SK-N-SH (cell line): ENCODE measurements at regions not wholly inside any gene's neighbourhood (a gene's known extent, or its start where the extent isn't known, plus 50 kb on each side); places are given as distances from the start of the nearest gene placed in this dataset.

Experiments
- CTCF ChIA-PET: fragments of 300-600, 350-600 bp; formaldehyde crosslinking; extraction: SDS; loops from one replicate; lab custom pipeline; 2021; lab: Yijun Ruan, JAX
- POLR2A ChIA-PET: fragments of 350-600 bp; sonication (Branson Sonifier 250); formaldehyde crosslinking; extraction: SDS; loops from one replicate; lab custom pipeline; 2020; ENCODE audit warnings: antibody characterized with exemption, inconsistent platforms; lab: Yijun Ruan, JAX
- DNase-seq: peaks from one replicate; pipeline ENCODE4 v3.0.0; 2012
- H2AFZ ChIP-seq: fragments of 200-600 bp; sonication (generic); 2 replicates; pipeline ENCODE4 v1.8.1; 2016; ENCODE audit warnings: antibody characterized with exemption, mild to moderate bottlenecking, low read depth
- H3F3A ChIP-seq: fragments of 200-600 bp; sonication (generic); replicated peaks from 2 replicates; pipeline ENCODE3; 2016; ENCODE audit warnings: antibody characterized with exemption, mild to moderate bottlenecking; ENCODE audit not compliant: insufficient read depth
- H3K27ac ChIP-seq, 2 experiments: fragments of 200-500 bp in 1 of 2; fragments of 200-600 bp in 1 of 2; sonication (Bioruptor generic) in 1 of 2; sonication (generic), shearing (Covaris generic) in 1 of 2; 2 replicates each; pipeline versions ENCODE4 v1.5.1 to v1.6.1; 2014 to 2016; ENCODE audit warnings: low read depth in 2 of 2, inconsistent platforms in 1 of 2, low read length in 1 of 2, mild to moderate bottlenecking in 1 of 2, mixed read lengths in 1 of 2
- H3K27me3 ChIP-seq: fragments of 200-600 bp; sonication (generic), shearing (Covaris generic); 2 replicates; pipeline ENCODE4 v1.6.1; 2016; ENCODE audit warnings: mixed run types; ENCODE audit not compliant: insufficient read depth
- H3K36me3 ChIP-seq, 2 experiments: fragments of 200-500 bp in 1 of 2; fragments of 200-600 bp in 1 of 2; sonication (Bioruptor generic) in 1 of 2; sonication (generic) in 1 of 2; replicated peaks in 1 of 2; 2 replicates each; pipeline versions ENCODE3 to v1.5.1; 2014 to 2016; ENCODE audit warnings: low read length in 1 of 2, mild to moderate bottlenecking in 1 of 2; ENCODE audit not compliant: insufficient read depth in 2 of 2, control insufficient read depth in 1 of 2
- H3K4me1 ChIP-seq, 2 experiments: fragments of 200-500 bp in 1 of 2; fragments of 200-600 bp in 1 of 2; sonication (Bioruptor generic) in 1 of 2; sonication (generic), shearing (Covaris generic) in 1 of 2; 2 replicates each; pipeline versions ENCODE4 v1.5.1 to v1.6.1; 2014 to 2016; ENCODE audit warnings: low read depth in 1 of 2, low read length in 1 of 2, mixed run types in 1 of 2; ENCODE audit not compliant: insufficient read depth in 2 of 2, control insufficient read depth in 1 of 2
- H3K4me2 ChIP-seq: fragments of 200-600 bp; sonication (generic), shearing (Covaris generic); 2 replicates; pipeline ENCODE4 v1.6.1; 2017; ENCODE audit warnings: mixed run types
- H3K4me3 ChIP-seq, 2 experiments: fragments of 200-500 bp in 1 of 2; fragments of 200-600 bp in 1 of 2; sonication (Bioruptor generic) in 1 of 2; sonication (generic), shearing (Covaris generic) in 1 of 2; 2 replicates each; pipeline versions ENCODE4 v1.5.1 to v1.8.1; 2014 to 2016; ENCODE audit warnings: low read depth in 2 of 2, inconsistent platforms in 1 of 2, low read length in 1 of 2, mild to moderate bottlenecking in 1 of 2, mixed read lengths in 1 of 2, moderate library complexity in 1 of 2
- H3K79me2 ChIP-seq: fragments of 200-600 bp; sonication (generic); 2 replicates; pipeline ENCODE4 v1.8.1; 2017; ENCODE audit warnings: mild to moderate bottlenecking; ENCODE audit not compliant: insufficient read depth
- H3K9ac ChIP-seq: fragments of 200-600 bp; sonication (generic); 2 replicates; pipeline ENCODE4 v1.6.1; 2017; ENCODE audit warnings: mixed run types
- H3K9me2 ChIP-seq: fragments of 200-600 bp; sonication (generic); 2 replicates; pipeline ENCODE4 v1.6.1; 2017; ENCODE audit warnings: mixed run types
- H3K9me3 ChIP-seq: fragments of 200-600 bp; sonication (generic); 2 replicates; pipeline ENCODE4 v1.6.1; 2017; ENCODE audit warnings: mixed run types, mild to moderate bottlenecking, moderate library complexity
- H4K20me1 ChIP-seq: fragments of 200-600 bp; sonication (generic); 2 replicates; pipeline ENCODE4 v1.6.1; 2017; ENCODE audit warnings: mild to moderate bottlenecking, mixed run types; ENCODE audit not compliant: insufficient read depth
- CTCF ChIP-seq: fragments of 200-600 bp; sonication (generic); IDR thresholded peaks from 2 replicates; pipeline ENCODE4 v1.6.1; 2017; ENCODE audit warnings: antibody characterized with exemption, mild to moderate bottlenecking, moderate library complexity
- EP300 ChIP-seq, 2 experiments: IDR thresholded peaks; 2 replicates each; pipeline versions ENCODE4 v1.4.0 to v1.6.1; 2012; ENCODE audit warnings: borderline replicate concordance in 1 of 2, low read depth in 1 of 2, low read length in 1 of 2
- EZH2phosphoT487 ChIP-seq: fragments of 200-600 bp; sonication (generic); IDR thresholded peaks from 2 replicates; pipeline ENCODE4 v1.6.1; 2017; ENCODE audit warnings: low read depth, mixed run types, mild to moderate bottlenecking, antibody characterized with exemption, moderate library complexity, borderline replicate concordance
- FOXJ3 ChIP-seq: sonication (generic); formaldehyde crosslinking; IDR thresholded peaks from 2 replicates; pipeline ENCODE4 v1.5.1; 2020; ENCODE audit warnings: mild to moderate bottlenecking, missing genetic modification reagents
- GABPA ChIP-seq: IDR thresholded peaks from 2 replicates; pipeline ENCODE4 v1.4.0; 2012; ENCODE audit warnings: low read depth, mild to moderate bottlenecking
- JUND ChIP-seq: IDR thresholded peaks from 2 replicates; pipeline ENCODE4 v1.4.0; 2012
- MEF2A ChIP-seq: IDR thresholded peaks from 2 replicates; pipeline ENCODE4 v1.4.0; 2012; ENCODE audit warnings: low read depth, borderline replicate concordance
- MXI1 ChIP-seq: IDR thresholded peaks from 2 replicates; pipeline ENCODE4 v1.6.1; 2012; ENCODE audit warnings: mild to moderate bottlenecking, low read depth, low read length, improper control_type of control experiment
- NFIC ChIP-seq: IDR thresholded peaks from 2 replicates; pipeline ENCODE4 v1.4.0; 2012; ENCODE audit warnings: borderline replicate concordance
- PBX3 ChIP-seq: IDR thresholded peaks from 2 replicates; pipeline ENCODE4; 2012
- POLR2AphosphoS5 ChIP-seq: IDR thresholded peaks from 2 replicates; pipeline ENCODE4 v1.6.1; 2012; ENCODE audit warnings: low read depth, low read length
- RAD21 ChIP-seq: IDR thresholded peaks from 2 replicates; pipeline ENCODE4 v1.6.1; 2012; ENCODE audit warnings: mild to moderate bottlenecking, low read length
- REST ChIP-seq: IDR thresholded peaks from 2 replicates; pipeline ENCODE4 v1.6.1; 2012; ENCODE audit warnings: mild to moderate bottlenecking, low read depth, low read length, moderate library complexity
- RXRA ChIP-seq: IDR thresholded peaks from 2 replicates; pipeline ENCODE4 v1.4.0; 2012; ENCODE audit warnings: low read depth, mild to moderate bottlenecking, borderline replicate concordance
- SIN3A ChIP-seq: IDR thresholded peaks from 2 replicates; pipeline ENCODE4 v1.6.1; 2012; ENCODE audit warnings: low read depth, mild to moderate bottlenecking, low read length, moderate library complexity, borderline replicate concordance
- SMC3 ChIP-seq: IDR thresholded peaks from 2 replicates; pipeline ENCODE4 v1.6.1; 2012; ENCODE audit warnings: low read depth, low read length, improper control_type of control experiment
- YY1 ChIP-seq: IDR thresholded peaks from 2 replicates; pipeline ENCODE4 v1.4.0; 2012; ENCODE audit warnings: low read depth, mild to moderate bottlenecking
- ZBTB33 ChIP-seq: IDR thresholded peaks from 2 replicates; pipeline ENCODE4 v1.4.0; 2012; ENCODE audit warnings: low read depth, borderline replicate concordance
- WGBS: methylation state at CpG from one replicate; pipeline ENCODE4 v1.1.6; 2017; ENCODE audit warnings: low lambda C conversion rate; 5-methylcytosine and 5-hydroxymethylcytosine counted together

GRCh38 chr7:135822376-135822775 lies 73.8 kb upstream of the FAM180A start (continued):
- TF ChIP-seq PBX3 (no peak), CTCF (no peak), POLR2AphosphoS5 (no peak), FOXJ3 (CRISPR knock-in tag) (no peak), YY1 (no peak)

GRCh38 chr7:135817583-135817982 lies 69.0 kb upstream of the FAM180A start:
- no peaks in the 10 kb centered on the region; a peak in 1 of 4 replicates for H3K4me1 ChIP-seq
- no peak overlapping the region for H3K27ac ChIP-seq
- ChIA-PET CTCF (interaction anchor here (0.8 to 3.3 kb wide), 2 partner anchors 17 to 155 kb away, joined by 3 to 11 read pairs; partner anchors contain the start of gene STMP1), POLR2A (no interaction called here)
- no peak overlapping the region for H3K4me3 ChIP-seq
- H3K79me2 ChIP-seq, result no peaks in the 10 kb centered on the region
- TF ChIP-seq SIN3A (no peak), MEF2A (no peak), FOXJ3 (CRISPR knock-in tag) (no peak), MXI1 (no peak), ZBTB33 (no peak), EP300 (IDR thresholded peaks at IDR 0.05; ENCODE audit: borderline replicate concordance in 1 of 2, low read depth in 1 of 2, low read length in 1 of 2) (no peak), REST (no peak), GABPA (no peak), EZH2phosphoT487 (no peak), JUND (no peak), SMC3 (no peak), RAD21 (no peak), RXRA (no peak), NFIC (no peak), CTCF (no peak)
- H3K9me3 ChIP-seq, result no peaks in the 10 kb centered on the region
- H3K27me3 ChIP-seq, result no peaks in the 10 kb centered on the region; the same call in 1 of the 2 replicates
- DNase-seq, result no peak
- no peak overlapping the region for H2AFZ ChIP-seq
- H3K4me2 ChIP-seq, result no peak overlapping the region
- no peaks in the 10 kb centered on the region for H3F3A ChIP-seq
- 61% methylated on average over 11 of the region's 11 CpGs for WGBS
- H4K20me1 ChIP-seq, result no peaks in the 10 kb centered on the region
- no peaks in the 10 kb centered on the region for H3K36me3 ChIP-seq
- no peaks in the 10 kb centered on the region for H3K9me2 ChIP-seq
- no peak overlapping the region for H3K9ac ChIP-seq
